Fibroblast of lung (primary cell): ENCODE measurements at regions not wholly inside any gene's neighbourhood (a gene's known extent, or its start where the extent isn't known, plus 50 kb on each side); places are given as distances from the start of the nearest gene placed in this dataset.

Experiments used
- DNase-seq, 2 donors: peaks; one replicate each; pipeline versions ENCODE4 v3.0.0 to v3.0.0-alpha.2; 2010; ENCODE audit warnings: low read depth in 2 of 2
- H2AFZ ChIP-seq: 2 replicates; pipeline ENCODE4 v1.5.1; 2012; ENCODE audit warnings: low read length, control low read depth, inconsistent platforms
- H3K27ac ChIP-seq: 2 replicates; pipeline ENCODE4 v1.5.1; 2011; ENCODE audit warnings: low read length, control low read depth; ENCODE audit not compliant: insufficient read depth
- H3K27me3 ChIP-seq: 2 replicates; pipeline ENCODE4 v1.5.1; 2011; ENCODE audit warnings: mild to moderate bottlenecking, low read length; ENCODE audit not compliant: control insufficient read depth, insufficient read depth
- H3K36me3 ChIP-seq: 2 replicates; pipeline ENCODE4 v1.5.1; 2011; ENCODE audit warnings: low read length; ENCODE audit not compliant: control insufficient read depth, insufficient read depth
- H3K4me1 ChIP-seq: 2 replicates; pipeline ENCODE4 v1.5.1; 2011; ENCODE audit warnings: low read length; ENCODE audit not compliant: control insufficient read depth, insufficient read depth; ENCODE audit errors: extremely low read depth
- H3K4me2 ChIP-seq: 2 replicates; pipeline ENCODE4 v1.5.1; 2011; ENCODE audit warnings: low read length, control low read depth; ENCODE audit not compliant: insufficient read depth; ENCODE audit errors: extremely low read depth
- H3K4me3 ChIP-seq, 4 experiments: fragments of 200-600 bp in 1 of 4; sonication (generic) in 1 of 4; replicated peaks in 1 of 4; 2 replicates each; pipeline ENCODE4 v1.5.1; 2011 to 2016; ENCODE audit warnings: low read length in 4 of 4, low read depth in 3 of 4, mild to moderate bottlenecking in 3 of 4, control low read depth in 2 of 4, inconsistent platforms in 1 of 4, mixed read lengths in 1 of 4; ENCODE audit not compliant: insufficient read depth in 1 of 4; ENCODE audit errors: control extremely low read depth in 1 of 4
- H3K79me2 ChIP-seq: 2 replicates; pipeline ENCODE4 v1.5.1; 2012; ENCODE audit warnings: mild to moderate bottlenecking, low read length, inconsistent platforms; ENCODE audit not compliant: control insufficient read depth, insufficient read depth
- H3K9ac ChIP-seq: 2 replicates; pipeline ENCODE4 v1.5.1; 2011; ENCODE audit warnings: mild to moderate bottlenecking, low read length, control low read depth; ENCODE audit not compliant: insufficient read depth
- H3K9me3 ChIP-seq: 2 replicates; pipeline ENCODE4 v1.5.1; 2012; ENCODE audit warnings: low read depth, low read length; ENCODE audit not compliant: control insufficient read depth, insufficient read depth
- H4K20me1 ChIP-seq: 2 replicates; pipeline ENCODE4 v1.5.1; 2011; ENCODE audit warnings: low read length; ENCODE audit not compliant: control insufficient read depth, insufficient read depth; ENCODE audit errors: extremely low read depth
- CTCF ChIP-seq, 2 donors: IDR thresholded peaks in 1 of 2; conservative IDR thresholded peaks in 1 of 2; 1 replicate in 1 of 2; 2 replicates in 1 of 2; pipeline ENCODE4 v1.5.1; 2011 to 2012; ENCODE audit warnings: low read length in 2 of 2, control low read depth in 1 of 2, inconsistent platforms in 1 of 2, low read depth in 1 of 2, mild to moderate bottlenecking in 1 of 2
- EZH2 ChIP-seq: IDR thresholded peaks from 2 replicates; pipeline ENCODE4 v1.5.1; 2012; ENCODE audit warnings: low read length, control low read depth, mild to moderate bottlenecking; ENCODE audit errors: missing control alignments

GRCh38 chr4:123327346-123327745, 69.2 kb upstream of the SPRY1 start:
- Histone ChIP-seq H3K9me3 (no peaks in the 10 kb centered on the region), H3K4me2 (no peak overlapping the region), H3K9ac (no peak overlapping the region), H4K20me1 (no peaks in the 10 kb centered on the region), H3K36me3 (no peaks in the 10 kb centered on the region), H3K4me3 (no peak overlapping the region), H2AFZ (no peak overlapping the region), H3K27ac (no peak overlapping the region), H3K79me2 (no peaks in the 10 kb centered on the region), H3K4me1 (no peaks in the 10 kb centered on the region), H3K27me3 (no peaks in the 10 kb centered on the region)
- TF ChIP-seq EZH2 (no peak), CTCF (conservative IDR thresholded peaks at IDR 0.05 in 1 of 2, IDR thresholded peaks at IDR 0.05 in 1 of 2; ENCODE audit: low read depth in 1 of 2, low read length in 2 of 2) (no peak)
- peak in 1 of 2 donors; percentile 42 for DNase-seq

- DNase-seq = peak in 1 of 2 donors; percentile 52
- TF ChIP-seq EZH2 (no peak), CTCF (conservative IDR thresholded peaks at IDR 0.05 in 1 of 2, IDR thresholded peaks at IDR 0.05 in 1 of 2; ENCODE audit: low read depth in 1 of 2, low read length in 2 of 2) (no peak)
- H3K4me1 ChIP-seq = no peaks in the 10 kb centered on the region
Observed at GRCh38 chr4:123327846-123328429, 68.7 kb upstream of the SPRY1 start.

GRCh38 chr4:123338715-123339114, 57.9 kb upstream of the SPRY1 start:
- Histone ChIP-seq H3K4me1 (peaks cover 3% of the 10 kb centered on the region), H4K20me1 (no peaks in the 10 kb centered on the region), H3K9me3 (no peaks in the 10 kb centered on the region), H3K4me2 (no peak overlapping the region), H3K36me3 (no peaks in the 10 kb centered on the region), H3K27me3 (no peaks in the 10 kb centered on the region), H3K9ac (no peak overlapping the region), H3K27ac (no peak overlapping the region), H3K79me2 (no peaks in the 10 kb centered on the region), H3K4me3 (no peak overlapping the region), H2AFZ (no peak overlapping the region)
- no peak for TF ChIP-seq CTCF (conservative IDR thresholded peaks at IDR 0.05 in 1 of 2, IDR thresholded peaks at IDR 0.05 in 1 of 2; ENCODE audit: low read depth in 1 of 2, low read length in 2 of 2)
- TF ChIP-seq EZH2 = no peak
- no peak for DNase-seq

More at GRCh38 chr4:123327846-123328429, 68.7 kb upstream of the SPRY1 start:
- H3K79me2 ChIP-seq = no peaks in the 10 kb centered on the region
- no peaks in the 10 kb centered on the region for H3K9me3 ChIP-seq
- H4K20me1 ChIP-seq = no peaks in the 10 kb centered on the region
- no peak overlapping the region for H3K27ac ChIP-seq
- no peak overlapping the region for H3K4me2 ChIP-seq
- no peak overlapping the region for H2AFZ ChIP-seq
- no peak overlapping the region for H3K9ac ChIP-seq
- no peaks in the 10 kb centered on the region for H3K27me3 ChIP-seq
- no peak overlapping the region for H3K4me3 ChIP-seq
- no peaks in the 10 kb centered on the region for H3K36me3 ChIP-seq
